Gastroesophageal sphincter (tissue), 4 donors: ENCODE measurements at regions not wholly inside any gene's neighbourhood (a gene's known extent, or its start where the extent isn't known, plus 50 kb on each side); places are given as distances from the start of the nearest gene placed in this dataset.

ENCODE experiments used
- ATAC-seq: fragments of 150-250 bp; one replicate; pipeline ENCODE4 v1.9.1; 2016; ENCODE audit warnings: mild to moderate bottlenecking, moderate library complexity
- H3K27ac ChIP-seq, 4 donors: fragments of 200-600 bp; sonication (generic) in 3 of 4; 1 replicate in 3 of 4; 2 replicates in 1 of 4; pipeline ENCODE4 v1.5.1; 2016 to 2019
- H3K27me3 ChIP-seq: fragments of 200-600 bp; sonication (generic); one replicate; pipeline ENCODE4 v1.5.1; 2019
- H3K36me3 ChIP-seq, 2 donors: fragments of 200-600 bp; sonication (generic); one replicate each; pipeline ENCODE4 v1.5.1; 2019; ENCODE audit warnings: control low read depth in 1 of 2
- H3K4me1 ChIP-seq, 3 donors: fragments of 200-600 bp; sonication (generic); 1 replicate in 2 of 3; 2 replicates in 1 of 3; pipeline ENCODE4 v1.5.1; 2016 to 2019; ENCODE audit warnings: control low read depth in 2 of 3
- H3K4me3 ChIP-seq, 2 donors: fragments of 200-600 bp; sonication (generic); one replicate each; pipeline ENCODE4 v1.5.1; 2019; ENCODE audit warnings: mild to moderate bottlenecking in 1 of 2, moderate library complexity in 1 of 2
- H3K9me3 ChIP-seq, 3 donors: fragments of 200-600 bp; sonication (generic); one replicate each; pipeline ENCODE4 v1.5.1; 2017 to 2019; ENCODE audit warnings: control low read depth in 2 of 3
- EP300 ChIP-seq: sonication (generic); formaldehyde crosslinking; IDR thresholded peaks from one replicate; pipeline ENCODE4 v1.6.1; 2017; ENCODE audit warnings: antibody characterized with exemption, mild to moderate bottlenecking
- POLR2A ChIP-seq, 2 donors: fragments of 450-650 bp; IDR thresholded peaks; one replicate each; pipeline ENCODE4 v1.6.1; 2017; ENCODE audit warnings: antibody characterized with exemption in 2 of 2, mild to moderate bottlenecking in 2 of 2, moderate library complexity in 1 of 2
- POLR2AphosphoS5 ChIP-seq: sonication (generic); formaldehyde crosslinking; IDR thresholded peaks from one replicate; pipeline ENCODE4 v1.6.1; 2017; ENCODE audit warnings: antibody characterized with exemption
- WGBS, 2 donors: methylation state at CpG; one replicate each; pipeline ENCODE4 v1.1.5; 2018; ENCODE audit warnings: low coverage in 1 of 2; 5-methylcytosine and 5-hydroxymethylcytosine counted together
- TF ChIP-seq, protein P1 (sequence below), 4 experiments: fragments of 200-600 bp in 2 of 4; fragments of 450-650 bp in 2 of 4; sonication (generic) in 1 of 4; IDR thresholded peaks; one replicate each; pipeline ENCODE4 v1.5.1; 2017 to 2019; ENCODE audit warnings: antibody characterized with exemption in 4 of 4, mild to moderate bottlenecking in 2 of 4, moderate library complexity in 2 of 4

DNA sequence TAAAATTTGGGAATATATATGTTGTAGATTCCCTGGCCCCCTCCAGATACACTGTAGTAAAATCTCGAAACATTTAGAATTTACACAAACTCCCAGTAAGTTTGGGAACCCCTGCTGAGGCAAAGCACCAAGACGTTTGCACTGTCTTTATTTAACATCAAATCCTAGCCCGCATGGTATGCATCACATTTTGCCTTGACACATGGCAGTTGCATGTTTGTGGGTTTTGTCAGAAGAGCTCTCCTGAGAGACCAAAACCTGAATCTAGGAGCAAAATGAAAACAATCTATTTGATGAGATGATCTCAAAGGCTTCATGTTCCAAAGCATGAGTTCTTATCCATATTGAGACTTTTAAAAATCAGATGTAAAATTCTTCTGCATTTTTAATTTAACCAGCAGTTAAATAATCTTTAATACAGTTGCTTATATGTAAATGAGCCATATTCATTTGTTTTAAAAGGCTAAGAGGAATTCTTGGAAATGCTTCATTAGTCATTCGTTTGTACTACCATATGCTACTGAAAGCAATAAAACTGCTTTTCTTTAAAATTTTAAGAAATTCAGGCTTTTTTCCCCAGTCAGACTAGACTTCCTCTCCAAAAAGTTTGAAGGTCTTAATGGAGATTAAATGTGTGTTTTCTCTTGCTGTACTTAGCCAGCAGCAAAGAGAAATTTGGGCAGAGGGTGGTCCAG is 105.2 kb upstream of the BOC start:
- no peak for ATAC-seq
- TF ChIP-seq, protein P1, sequence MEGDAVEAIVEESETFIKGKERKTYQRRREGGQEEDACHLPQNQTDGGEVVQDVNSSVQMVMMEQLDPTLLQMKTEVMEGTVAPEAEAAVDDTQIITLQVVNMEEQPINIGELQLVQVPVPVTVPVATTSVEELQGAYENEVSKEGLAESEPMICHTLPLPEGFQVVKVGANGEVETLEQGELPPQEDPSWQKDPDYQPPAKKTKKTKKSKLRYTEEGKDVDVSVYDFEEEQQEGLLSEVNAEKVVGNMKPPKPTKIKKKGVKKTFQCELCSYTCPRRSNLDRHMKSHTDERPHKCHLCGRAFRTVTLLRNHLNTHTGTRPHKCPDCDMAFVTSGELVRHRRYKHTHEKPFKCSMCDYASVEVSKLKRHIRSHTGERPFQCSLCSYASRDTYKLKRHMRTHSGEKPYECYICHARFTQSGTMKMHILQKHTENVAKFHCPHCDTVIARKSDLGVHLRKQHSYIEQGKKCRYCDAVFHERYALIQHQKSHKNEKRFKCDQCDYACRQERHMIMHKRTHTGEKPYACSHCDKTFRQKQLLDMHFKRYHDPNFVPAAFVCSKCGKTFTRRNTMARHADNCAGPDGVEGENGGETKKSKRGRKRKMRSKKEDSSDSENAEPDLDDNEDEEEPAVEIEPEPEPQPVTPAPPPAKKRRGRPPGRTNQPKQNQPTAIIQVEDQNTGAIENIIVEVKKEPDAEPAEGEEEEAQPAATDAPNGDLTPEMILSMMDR (IDR thresholded peaks at IDR 0.05) = no peak
- no peak for TF ChIP-seq POLR2A (IDR thresholded peaks at IDR 0.05)
- no peak for TF ChIP-seq POLR2AphosphoS5
- TF ChIP-seq EP300 = no peak
- peak overlapping the region in 1 of 4 donors; percentile 68 for H3K27ac ChIP-seq
- peaks cover 0 to 28% (median 0%) of the 10 kb centered on the region in 3 donors for H3K4me1 ChIP-seq
- H3K27me3 ChIP-seq = no peaks in the 10 kb centered on the region
- no peaks in the 10 kb centered on the region for H3K36me3 ChIP-seq
- H3K9me3 ChIP-seq = no peaks in the 10 kb centered on the region
- WGBS, 2 donors = 78 to 88% methylated on average over 4 of the region's 4 CpGs
- H3K4me3 ChIP-seq = no peak overlapping the region

DNA sequence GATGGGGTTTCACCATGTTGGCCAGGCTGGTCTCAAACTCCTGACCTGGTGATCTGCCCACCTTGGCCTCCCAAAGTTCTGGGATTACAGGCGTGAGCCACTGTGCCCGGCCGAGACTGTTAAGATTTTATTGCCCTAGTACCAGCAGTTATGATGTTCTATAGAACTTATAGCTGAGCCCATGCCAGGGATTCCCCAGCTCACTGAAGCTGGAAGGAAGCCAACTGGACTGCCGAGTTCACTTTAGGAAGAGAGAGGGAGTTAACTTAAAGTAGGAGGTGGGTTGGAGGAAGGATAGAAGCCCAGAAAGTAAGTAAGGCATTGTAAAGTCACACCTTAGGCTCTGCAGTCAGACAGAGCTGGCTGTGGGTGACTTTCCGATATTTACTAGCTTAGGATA is 101.1 kb upstream of the BOC start:
- WGBS, 2 donors = 32 to 83% methylated on average over 1 to 2 of the region's 5 CpGs
- Histone ChIP-seq H3K27me3 (no peaks in the 10 kb centered on the region), H3K9me3 (no peaks in the 10 kb centered on the region), H3K27ac (no peak overlapping the region), H3K4me3 (no peak overlapping the region), H3K4me1 (peaks cover 0 to 18% (median 0%) of the 10 kb centered on the region in 3 donors), H3K36me3 (no peaks in the 10 kb centered on the region)
- no peak for ATAC-seq
- TF ChIP-seq POLR2AphosphoS5 (no peak), POLR2A (IDR thresholded peaks at IDR 0.05) (no peak), EP300 (no peak)
- TF ChIP-seq, protein P1 (IDR thresholded peaks at IDR 0.05) = no peak

DNA sequence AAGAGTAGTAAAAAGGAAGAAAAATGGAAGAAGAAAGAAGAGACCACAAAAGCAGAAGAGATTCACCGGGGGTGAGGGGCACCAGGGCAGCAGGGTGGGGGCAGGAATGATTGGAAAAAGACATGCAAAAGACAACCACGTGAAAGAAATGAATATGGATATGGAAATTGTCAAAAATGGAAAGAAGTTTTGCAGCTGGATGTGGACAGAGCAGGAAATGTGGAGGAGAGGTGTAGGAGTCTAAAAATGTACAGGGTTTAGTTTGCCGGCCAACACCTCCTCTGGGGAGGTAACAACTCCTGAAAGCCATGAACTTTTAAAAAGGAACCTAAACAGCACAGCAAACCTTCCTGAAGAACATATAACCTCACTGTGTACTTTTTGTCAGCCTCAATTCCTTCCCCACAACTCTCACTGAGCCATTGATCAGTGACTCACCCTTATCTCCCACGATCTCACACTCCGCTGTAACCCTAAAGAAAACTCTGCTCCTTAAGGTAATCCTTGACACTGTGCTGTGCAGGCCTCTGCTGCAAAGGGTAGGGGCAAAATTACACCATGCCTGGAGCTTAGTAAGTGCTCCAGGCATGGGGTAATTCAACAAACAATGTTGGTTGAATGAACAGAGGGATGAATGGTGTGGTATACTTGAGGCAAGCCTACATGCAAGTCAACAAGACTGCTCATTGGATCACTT is 100.2 kb upstream of the BOC start:
- H3K4me1 ChIP-seq = peaks cover 0 to 11% (median 0%) of the 10 kb centered on the region in 3 donors
- no peaks in the 10 kb centered on the region for H3K9me3 ChIP-seq
- no peak overlapping the region for H3K27ac ChIP-seq
- no peak overlapping the region for H3K4me3 ChIP-seq
- 48 to 58% methylated on average over 5 of the region's 5 CpGs for WGBS, 2 donors
- ATAC-seq = no peak
- H3K36me3 ChIP-seq = no peaks in the 10 kb centered on the region
- no peaks in the 10 kb centered on the region for H3K27me3 ChIP-seq
- TF ChIP-seq EP300 = no peak
- TF ChIP-seq POLR2AphosphoS5 = no peak
- TF ChIP-seq POLR2A (IDR thresholded peaks at IDR 0.05) = no peak
- TF ChIP-seq, protein P1 (IDR thresholded peaks at IDR 0.05) = no peak

DNA sequence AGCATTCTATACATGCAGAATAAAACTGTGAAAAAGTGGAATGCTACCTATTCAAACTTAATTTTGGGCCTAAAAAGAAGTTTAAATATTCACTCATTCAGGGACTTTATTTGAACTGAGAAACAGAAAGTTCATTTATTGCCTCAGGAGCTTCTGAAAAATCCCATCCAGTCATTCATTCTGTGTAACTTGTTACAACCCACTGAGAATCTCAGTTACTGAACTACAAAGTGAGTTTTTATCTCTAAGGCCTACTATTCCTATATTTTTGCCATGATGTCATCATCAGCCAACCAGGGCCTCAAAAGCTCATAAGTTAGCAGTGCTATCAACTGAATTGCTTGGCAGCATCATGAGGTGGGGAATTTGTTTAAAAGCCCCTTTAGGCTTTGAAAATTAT is 98.0 kb upstream of the BOC start:
- Histone ChIP-seq H3K4me3 (no peak overlapping the region), H3K27ac (no peak overlapping the region), H3K9me3 (no peaks in the 10 kb centered on the region), H3K36me3 (no peaks in the 10 kb centered on the region), H3K4me1 (peaks cover 5 to 25% (median 10%) of the 10 kb centered on the region in 3 donors), H3K27me3 (no peaks in the 10 kb centered on the region)
- no peak for ATAC-seq
- TF ChIP-seq POLR2AphosphoS5 = no peak
- no peak for TF ChIP-seq POLR2A (IDR thresholded peaks at IDR 0.05)

DNA sequence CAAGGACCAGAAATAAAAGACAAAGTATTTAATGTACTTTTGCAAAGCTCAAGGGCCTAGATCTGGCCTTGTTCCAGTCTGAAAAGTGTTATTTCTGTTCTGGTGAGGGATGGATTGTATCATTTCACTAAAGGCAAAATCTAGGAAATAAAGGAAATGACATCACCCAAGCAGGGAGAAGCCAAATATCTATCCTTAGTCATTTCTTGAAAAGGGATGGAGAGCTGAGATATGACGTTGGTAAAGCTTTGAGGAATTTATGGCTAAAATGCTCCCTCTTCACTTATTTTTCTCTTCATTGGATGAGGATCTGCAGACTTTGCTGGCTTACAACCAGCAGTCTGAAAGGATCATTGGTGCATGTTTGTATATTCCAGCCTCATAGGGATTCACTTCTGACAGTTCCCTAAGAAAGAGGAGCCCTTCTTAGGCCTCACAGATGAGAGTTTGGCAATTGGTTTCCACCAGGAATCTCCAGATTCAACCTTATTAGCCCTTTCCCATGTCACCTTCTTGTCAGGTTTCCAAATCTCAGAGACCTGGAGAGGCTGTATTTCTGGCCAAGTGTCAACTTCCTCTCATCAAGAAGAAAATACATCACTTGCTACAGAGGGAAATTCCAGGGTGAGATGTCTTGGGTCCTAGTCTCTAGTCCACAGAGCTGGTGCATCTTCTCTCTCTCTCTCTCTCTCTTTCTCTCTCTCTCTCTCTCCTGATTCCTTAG is 93.7 kb upstream of the BOC start:
- no peaks in the 10 kb centered on the region for H3K27me3 ChIP-seq
- 0 to 13% methylated on average over 1 of the region's 1 CpG for WGBS, 2 donors
- peaks cover 5 to 27% (median 11%) of the 10 kb centered on the region in 3 donors for H3K4me1 ChIP-seq
- TF ChIP-seq, protein P1 (IDR thresholded peaks at IDR 0.05) = no peak
- TF ChIP-seq POLR2AphosphoS5 = peak; percentile 73
- H3K36me3 ChIP-seq = no peaks in the 10 kb centered on the region
- no peak overlapping the region for H3K4me3 ChIP-seq
- H3K9me3 ChIP-seq = no peaks in the 10 kb centered on the region
- peak overlapping the region in 3 of 4 donors; percentile 60 to 68 (median 62) for H3K27ac ChIP-seq
- peak; percentile 82 for ATAC-seq
